ENCODE measurements at regions not wholly inside any gene's neighbourhood (a gene's known extent, or its start where the extent isn't known, plus 50 kb on each side); places are given as distances from the start of the nearest gene placed in this dataset.
A peak's percentile ranks its signal among the peaks of the same experiment; 100 is the strongest.

GRCh38 chr22:35150183-35151107 is 84.5 kb downstream of the ISX start:
- Mint-ChIP-seq H3K4me3 (no peak overlapping the region), H3K36me3 (no peaks in the 10 kb centered on the region), H3K9me3 (peaks cover 0 to 5% (median 0%) of the 10 kb centered on the region in 7 donors), H3K27ac (no peak overlapping the region), H3K27me3 (ENCODE audit: low read depth in 3 of 3) (peaks cover 9 to 18% (median 10%) of the 10 kb centered on the region in 3 donors), H3K4me1 (peaks cover 8% of the 10 kb centered on the region)
- no peak overlapping the region for H3K9ac ChIP-seq (ENCODE audit: insufficient read depth, low read length, poor library complexity, severe bottlenecking)
- TF ChIP-seq, protein P1, sequence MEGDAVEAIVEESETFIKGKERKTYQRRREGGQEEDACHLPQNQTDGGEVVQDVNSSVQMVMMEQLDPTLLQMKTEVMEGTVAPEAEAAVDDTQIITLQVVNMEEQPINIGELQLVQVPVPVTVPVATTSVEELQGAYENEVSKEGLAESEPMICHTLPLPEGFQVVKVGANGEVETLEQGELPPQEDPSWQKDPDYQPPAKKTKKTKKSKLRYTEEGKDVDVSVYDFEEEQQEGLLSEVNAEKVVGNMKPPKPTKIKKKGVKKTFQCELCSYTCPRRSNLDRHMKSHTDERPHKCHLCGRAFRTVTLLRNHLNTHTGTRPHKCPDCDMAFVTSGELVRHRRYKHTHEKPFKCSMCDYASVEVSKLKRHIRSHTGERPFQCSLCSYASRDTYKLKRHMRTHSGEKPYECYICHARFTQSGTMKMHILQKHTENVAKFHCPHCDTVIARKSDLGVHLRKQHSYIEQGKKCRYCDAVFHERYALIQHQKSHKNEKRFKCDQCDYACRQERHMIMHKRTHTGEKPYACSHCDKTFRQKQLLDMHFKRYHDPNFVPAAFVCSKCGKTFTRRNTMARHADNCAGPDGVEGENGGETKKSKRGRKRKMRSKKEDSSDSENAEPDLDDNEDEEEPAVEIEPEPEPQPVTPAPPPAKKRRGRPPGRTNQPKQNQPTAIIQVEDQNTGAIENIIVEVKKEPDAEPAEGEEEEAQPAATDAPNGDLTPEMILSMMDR (IDR thresholded peaks at IDR 0.05), result peak; percentile 84
- no peaks in the 10 kb centered on the region for H4K20me1 ChIP-seq (ENCODE audit: insufficient read depth, low read length)
- H3K4me1 ChIP-seq (ENCODE audit: control insufficient read depth in 1 of 2, insufficient read depth in 2 of 2, low read length in 2 of 2), result no peaks in the 10 kb centered on the region
- H3K79me2 ChIP-seq (ENCODE audit: insufficient read depth, low read length), result no peaks in the 10 kb centered on the region
- no peaks in the 10 kb centered on the region for H3K9me3 ChIP-seq (replicated peaks in 1 of 2; ENCODE audit: control insufficient read depth in 1 of 2, insufficient read depth in 1 of 2, low read length in 2 of 2)
- H3K36me3 ChIP-seq (replicated peaks in 1 of 2; ENCODE audit: control insufficient read depth in 1 of 2, insufficient read depth in 2 of 2, low read length in 2 of 2), result no peaks in the 10 kb centered on the region
- H3K27me3 ChIP-seq (ENCODE audit: control insufficient read depth in 2 of 2, insufficient read depth in 2 of 2, low read length in 2 of 2), result no peaks in the 10 kb centered on the region
- no peak overlapping the region for H3K27ac ChIP-seq (ENCODE audit: low read depth in 1 of 2, low read length in 2 of 2)
- DNase-seq, result peak; percentile 10 to 39 (median 24)
- no peak overlapping the region for H3K4me2 ChIP-seq (replicated peaks; ENCODE audit: extremely low read depth, low read length, poor library complexity, severe bottlenecking)
- intact Hi-C loops (cut with micrococcal nuclease), result no loop called here
- H3K4me3 ChIP-seq (replicated peaks in 1 of 3; ENCODE audit: low read depth in 2 of 3, low read length in 3 of 3), result no peak overlapping the region
- no peak overlapping the region for H2AFZ ChIP-seq (ENCODE audit: insufficient read depth, low read depth, low read length, poor library complexity, severe bottlenecking)
- WGBS (ENCODE audit: insufficient coverage), result 59% methylated on average over 11 of the region's 22 CpGs

- H3K9me3 Mint-ChIP-seq, result peaks cover 2 to 5% (median 3%) of the 10 kb centered on the region in 7 donors
- Histone ChIP-seq H2AFZ (ENCODE audit: insufficient read depth, low read depth, low read length, poor library complexity, severe bottlenecking) (no peak overlapping the region), H3K4me3 (replicated peaks in 1 of 3; ENCODE audit: low read depth in 2 of 3, low read length in 3 of 3) (no peak overlapping the region), H3K27ac (ENCODE audit: low read depth in 1 of 2, low read length in 2 of 2) (no peak overlapping the region), H4K20me1 (ENCODE audit: insufficient read depth, low read length) (no peaks in the 10 kb centered on the region), H3K79me2 (ENCODE audit: insufficient read depth, low read length) (no peaks in the 10 kb centered on the region), H3K9me3 (replicated peaks in 1 of 2; ENCODE audit: control insufficient read depth in 1 of 2, insufficient read depth in 1 of 2, low read length in 2 of 2) (no peaks in the 10 kb centered on the region), H3K27me3 (ENCODE audit: control insufficient read depth in 2 of 2, insufficient read depth in 2 of 2, low read length in 2 of 2) (no peaks in the 10 kb centered on the region), H3K36me3 (replicated peaks in 1 of 2; ENCODE audit: control insufficient read depth in 1 of 2, insufficient read depth in 2 of 2, low read length in 2 of 2) (no peaks in the 10 kb centered on the region), H3K4me2 (replicated peaks; ENCODE audit: extremely low read depth, low read length, poor library complexity, severe bottlenecking) (no peak overlapping the region), H3K9ac (ENCODE audit: insufficient read depth, low read length, poor library complexity, severe bottlenecking) (no peak overlapping the region), H3K4me1 (ENCODE audit: control insufficient read depth in 1 of 2, insufficient read depth in 2 of 2, low read length in 2 of 2) (no peaks in the 10 kb centered on the region)
- peaks cover 8% of the 10 kb centered on the region for H3K4me1 Mint-ChIP-seq
- H3K4me3 Mint-ChIP-seq, result no peak overlapping the region
- no peak for DNase-seq
- intact Hi-C loops (cut with micrococcal nuclease), result no loop called here
- TF ChIP-seq, protein P1 (IDR thresholded peaks at IDR 0.05), result no peak
- no peaks in the 10 kb centered on the region for H3K36me3 Mint-ChIP-seq
- peaks cover 8 to 17% (median 10%) of the 10 kb centered on the region in 3 donors for H3K27me3 Mint-ChIP-seq (ENCODE audit: low read depth in 3 of 3)
- H3K27ac Mint-ChIP-seq, result no peak overlapping the region
- 71% methylated on average over 4 of the region's 8 CpGs for WGBS (ENCODE audit: insufficient coverage)
Observed at GRCh38 chr22:35152316-35152715, 86.4 kb downstream of the ISX start.
